IMR-90 (cell line): ENCODE measurements at regions not wholly inside any gene's neighbourhood (a gene's known extent, or its start where the extent isn't known, plus 50 kb on each side); places are given as distances from the start of the nearest gene placed in this dataset.

Experiments used
- BHLHE40 ChIP-seq: fragments of 150-350 bp; IDR thresholded peaks from 2 replicates; pipeline ENCODE4 v1.6.1; 2016; ENCODE audit warnings: mild to moderate bottlenecking, low read depth, low read length
- MAFK ChIP-seq: IDR thresholded peaks from 2 replicates; pipeline ENCODE4 v1.6.1; 2012; ENCODE audit warnings: low read depth, low read length, improper control_type of control experiment
- MAZ ChIP-seq: IDR thresholded peaks from 2 replicates; pipeline ENCODE4 v1.6.1; 2012; ENCODE audit warnings: low read depth, mild to moderate bottlenecking, low read length, improper control_type of control experiment, moderate library complexity, borderline replicate concordance
- MXI1 ChIP-seq: IDR thresholded peaks from 2 replicates; pipeline ENCODE4 v1.6.1; 2012; ENCODE audit warnings: low read depth, mild to moderate bottlenecking, low read length, moderate library complexity, borderline replicate concordance
- POLR2A ChIP-seq: IDR thresholded peaks from 2 replicates; pipeline ENCODE4 v1.6.1; 2012; ENCODE audit warnings: mild to moderate bottlenecking, low read depth, low read length
- RAD21 ChIP-seq: IDR thresholded peaks from 2 replicates; pipeline ENCODE4 v1.6.1; 2012; ENCODE audit warnings: low read length, improper control_type of control experiment
- RFX5 ChIP-seq: IDR thresholded peaks from 2 replicates; pipeline ENCODE4 v1.8.0; 2012; ENCODE audit warnings: low read depth, mild to moderate bottlenecking, low read length, moderate library complexity
- SMC3 ChIP-seq: fragments of 150-350 bp; IDR thresholded peaks from 2 replicates; pipeline ENCODE4 v1.6.1; 2016; ENCODE audit warnings: low read depth, mild to moderate bottlenecking, antibody characterized with exemption, low read length, moderate library complexity
- TF ChIP-seq, protein P1 (sequence below): conservative IDR thresholded peaks from 2 replicates; pipeline ENCODE4 v1.5.1; 2012; ENCODE audit warnings: mild to moderate bottlenecking, low read depth, low read length, improper control_type of control experiment
- TF ChIP-seq, protein P2 (sequence below): fragments of 150-350 bp; IDR thresholded peaks from 2 replicates; pipeline ENCODE4 v1.6.1; 2017; ENCODE audit warnings: mild to moderate bottlenecking, antibody characterized with exemption, low read length, low read depth
- TF ChIP-seq, protein P3 (sequence below): fragments of 150-350 bp; IDR thresholded peaks from 2 replicates; pipeline ENCODE4 v1.6.1; 2016; ENCODE audit warnings: low read depth, mild to moderate bottlenecking, low read length, moderate library complexity, borderline replicate concordance

DNA sequence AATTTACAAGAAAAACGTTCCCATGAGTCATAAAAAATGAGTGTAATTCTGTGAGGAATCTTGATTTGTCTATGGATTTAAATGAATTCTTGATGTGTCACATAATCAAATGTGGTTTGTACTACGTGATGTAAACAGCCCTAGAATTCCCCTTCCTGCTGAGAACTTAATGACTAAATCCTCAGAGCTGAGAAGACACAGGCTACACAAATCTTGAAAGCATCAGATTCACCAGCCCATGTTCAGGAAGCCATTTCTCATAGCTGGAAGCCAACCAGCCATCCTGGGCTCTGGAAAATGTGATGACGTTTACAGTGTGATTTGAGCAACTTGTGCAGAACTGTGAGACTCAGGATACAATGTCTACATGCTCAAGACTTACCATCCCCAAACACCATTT is 193.7 kb upstream of the MME start:
- TF ChIP-seq POLR2A, result peak; percentile 48; the same call in 1 of the 2 replicates
- TF ChIP-seq, protein P1, sequence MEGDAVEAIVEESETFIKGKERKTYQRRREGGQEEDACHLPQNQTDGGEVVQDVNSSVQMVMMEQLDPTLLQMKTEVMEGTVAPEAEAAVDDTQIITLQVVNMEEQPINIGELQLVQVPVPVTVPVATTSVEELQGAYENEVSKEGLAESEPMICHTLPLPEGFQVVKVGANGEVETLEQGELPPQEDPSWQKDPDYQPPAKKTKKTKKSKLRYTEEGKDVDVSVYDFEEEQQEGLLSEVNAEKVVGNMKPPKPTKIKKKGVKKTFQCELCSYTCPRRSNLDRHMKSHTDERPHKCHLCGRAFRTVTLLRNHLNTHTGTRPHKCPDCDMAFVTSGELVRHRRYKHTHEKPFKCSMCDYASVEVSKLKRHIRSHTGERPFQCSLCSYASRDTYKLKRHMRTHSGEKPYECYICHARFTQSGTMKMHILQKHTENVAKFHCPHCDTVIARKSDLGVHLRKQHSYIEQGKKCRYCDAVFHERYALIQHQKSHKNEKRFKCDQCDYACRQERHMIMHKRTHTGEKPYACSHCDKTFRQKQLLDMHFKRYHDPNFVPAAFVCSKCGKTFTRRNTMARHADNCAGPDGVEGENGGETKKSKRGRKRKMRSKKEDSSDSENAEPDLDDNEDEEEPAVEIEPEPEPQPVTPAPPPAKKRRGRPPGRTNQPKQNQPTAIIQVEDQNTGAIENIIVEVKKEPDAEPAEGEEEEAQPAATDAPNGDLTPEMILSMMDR, result no peak
- TF ChIP-seq, protein P2, sequence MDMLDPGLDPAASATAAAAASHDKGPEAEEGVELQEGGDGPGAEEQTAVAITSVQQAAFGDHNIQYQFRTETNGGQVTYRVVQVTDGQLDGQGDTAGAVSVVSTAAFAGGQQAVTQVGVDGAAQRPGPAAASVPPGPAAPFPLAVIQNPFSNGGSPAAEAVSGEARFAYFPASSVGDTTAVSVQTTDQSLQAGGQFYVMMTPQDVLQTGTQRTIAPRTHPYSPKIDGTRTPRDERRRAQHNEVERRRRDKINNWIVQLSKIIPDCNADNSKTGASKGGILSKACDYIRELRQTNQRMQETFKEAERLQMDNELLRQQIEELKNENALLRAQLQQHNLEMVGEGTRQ, result no peak
- no peak for TF ChIP-seq SMC3
- no peak for TF ChIP-seq RAD21
- TF ChIP-seq MXI1, result no peak
- TF ChIP-seq MAFK, result peak; percentile 72
- no peak; the same call in 1 of the 2 replicates for TF ChIP-seq BHLHE40
- no peak for TF ChIP-seq RFX5
- TF ChIP-seq, protein P3, sequence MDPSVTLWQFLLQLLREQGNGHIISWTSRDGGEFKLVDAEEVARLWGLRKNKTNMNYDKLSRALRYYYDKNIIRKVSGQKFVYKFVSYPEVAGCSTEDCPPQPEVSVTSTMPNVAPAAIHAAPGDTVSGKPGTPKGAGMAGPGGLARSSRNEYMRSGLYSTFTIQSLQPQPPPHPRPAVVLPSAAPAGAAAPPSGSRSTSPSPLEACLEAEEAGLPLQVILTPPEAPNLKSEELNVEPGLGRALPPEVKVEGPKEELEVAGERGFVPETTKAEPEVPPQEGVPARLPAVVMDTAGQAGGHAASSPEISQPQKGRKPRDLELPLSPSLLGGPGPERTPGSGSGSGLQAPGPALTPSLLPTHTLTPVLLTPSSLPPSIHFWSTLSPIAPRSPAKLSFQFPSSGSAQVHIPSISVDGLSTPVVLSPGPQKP, result no peak
- TF ChIP-seq MAZ, result no peak
